ENCODE measurements at regions not wholly inside any gene's neighbourhood (a gene's known extent, or its start where the extent isn't known, plus 50 kb on each side); places are given as distances from the start of the nearest gene placed in this dataset.

GRCh38 chr10:14414901-14415300, 84.2 kb upstream of the FRMD4A start:
- TF ChIP-seq POLR2A (IDR thresholded peaks at IDR 0.05; ENCODE audit: low read depth): no peak
- TF ChIP-seq CTCF (IDR thresholded peaks at IDR 0.05): no peak
- TF ChIP-seq POLR2AphosphoS5 (IDR thresholded peaks at IDR 0.05): no peak
- no peak for TF ChIP-seq EP300 (IDR thresholded peaks at IDR 0.05)

All from esophagus muscularis mucosa (tissue), 4 donors.